ENCODE measurements at regions not wholly inside any gene's neighbourhood (a gene's known extent, or its start where the extent isn't known, plus 50 kb on each side); places are given as distances from the start of the nearest gene placed in this dataset.

DNA sequence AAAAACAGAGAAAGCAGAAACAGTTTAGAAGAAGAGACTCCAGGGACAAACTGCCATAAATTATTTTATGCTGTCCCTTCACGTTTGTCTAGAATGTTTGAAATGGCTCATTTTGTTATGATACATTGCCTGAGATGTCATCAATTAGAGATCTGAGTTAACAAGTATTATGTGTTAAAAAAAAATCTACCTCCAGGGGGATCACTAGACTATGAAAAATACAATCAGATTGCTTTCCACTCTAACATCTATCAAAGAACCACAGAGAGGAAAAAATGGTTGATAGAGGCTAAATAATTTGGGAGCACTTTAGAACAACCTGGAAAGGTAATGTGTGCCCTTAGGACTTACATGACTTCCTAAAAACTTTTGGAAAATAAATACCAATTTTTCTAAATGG, 103.8 kb upstream of the CCDC150 start:
- TF ChIP-seq, protein P1, sequence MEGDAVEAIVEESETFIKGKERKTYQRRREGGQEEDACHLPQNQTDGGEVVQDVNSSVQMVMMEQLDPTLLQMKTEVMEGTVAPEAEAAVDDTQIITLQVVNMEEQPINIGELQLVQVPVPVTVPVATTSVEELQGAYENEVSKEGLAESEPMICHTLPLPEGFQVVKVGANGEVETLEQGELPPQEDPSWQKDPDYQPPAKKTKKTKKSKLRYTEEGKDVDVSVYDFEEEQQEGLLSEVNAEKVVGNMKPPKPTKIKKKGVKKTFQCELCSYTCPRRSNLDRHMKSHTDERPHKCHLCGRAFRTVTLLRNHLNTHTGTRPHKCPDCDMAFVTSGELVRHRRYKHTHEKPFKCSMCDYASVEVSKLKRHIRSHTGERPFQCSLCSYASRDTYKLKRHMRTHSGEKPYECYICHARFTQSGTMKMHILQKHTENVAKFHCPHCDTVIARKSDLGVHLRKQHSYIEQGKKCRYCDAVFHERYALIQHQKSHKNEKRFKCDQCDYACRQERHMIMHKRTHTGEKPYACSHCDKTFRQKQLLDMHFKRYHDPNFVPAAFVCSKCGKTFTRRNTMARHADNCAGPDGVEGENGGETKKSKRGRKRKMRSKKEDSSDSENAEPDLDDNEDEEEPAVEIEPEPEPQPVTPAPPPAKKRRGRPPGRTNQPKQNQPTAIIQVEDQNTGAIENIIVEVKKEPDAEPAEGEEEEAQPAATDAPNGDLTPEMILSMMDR (IDR thresholded peaks at IDR 0.05; ENCODE audit: insufficient read depth, low read depth, low read length), result no peak
- no peak for TF ChIP-seq EZH2 (IDR thresholded peaks at IDR 0.05; ENCODE audit: insufficient read depth, low read length)
